Ishikawa (cell line): ENCODE measurements at regions not wholly inside any gene's neighbourhood (a gene's known extent, or its start where the extent isn't known, plus 50 kb on each side); places are given as distances from the start of the nearest gene placed in this dataset.

Experiments used
- CEBPB ChIP-seq: IDR thresholded peaks from 2 replicates; pipeline ENCODE4 v1.6.1; 2012
- CREB1 ChIP-seq: IDR thresholded peaks from 2 replicates; pipeline ENCODE4 v1.6.1; 2012; ENCODE audit warnings: low read depth
- EGR1 ChIP-seq: IDR thresholded peaks from 2 replicates; pipeline ENCODE4 v1.6.1; 2012
- EP300 ChIP-seq: IDR thresholded peaks from 2 replicates; pipeline ENCODE4 v1.6.1; 2012; ENCODE audit warnings: borderline replicate concordance
- FOXM1 ChIP-seq: IDR thresholded peaks from 2 replicates; pipeline ENCODE4 v1.6.1; 2012; ENCODE audit warnings: low read depth, borderline replicate concordance
- MAX ChIP-seq: IDR thresholded peaks from 2 replicates; pipeline ENCODE4 v1.6.1; 2012
- NFIC ChIP-seq: IDR thresholded peaks from 2 replicates; pipeline ENCODE4 v1.6.1; 2012
- RAD21 ChIP-seq: IDR thresholded peaks from 2 replicates; pipeline ENCODE4 v1.6.1; 2012; ENCODE audit warnings: low read depth
- TAF1 ChIP-seq: IDR thresholded peaks from 2 replicates; pipeline ENCODE4 v1.6.1; 2012; ENCODE audit warnings: low read depth, mild to moderate bottlenecking
- TCF12 ChIP-seq: IDR thresholded peaks from 2 replicates; pipeline ENCODE4 v1.6.1; 2012; ENCODE audit warnings: low read depth
- TEAD4 ChIP-seq: IDR thresholded peaks from 2 replicates; pipeline ENCODE4 v1.6.1; 2012
- YY1 ChIP-seq: IDR thresholded peaks from 2 replicates; pipeline ENCODE4 v1.6.1; 2012; ENCODE audit warnings: low read depth
- ZBTB7A ChIP-seq: IDR thresholded peaks from 2 replicates; pipeline ENCODE4 v1.6.1; 2012; ENCODE audit warnings: low read depth
- TF ChIP-seq, protein P1 (sequence below): IDR thresholded peaks from 2 replicates; pipeline ENCODE4 v1.6.1; 2012
- TF ChIP-seq, protein P2 (sequence below): IDR thresholded peaks from 2 replicates; pipeline ENCODE4 v1.6.1; 2012; ENCODE audit warnings: low read depth, mild to moderate bottlenecking

- TF ChIP-seq TCF12 (no peak), MAX (no peak), RAD21 (no peak), TEAD4 (no peak), CEBPB (no peak), FOXM1 (no peak), CREB1 (no peak), EP300 (no peak), EGR1 (no peak), NFIC (no peak), YY1 (no peak), TAF1 (no peak), ZBTB7A (no peak)
- TF ChIP-seq, protein P1, sequence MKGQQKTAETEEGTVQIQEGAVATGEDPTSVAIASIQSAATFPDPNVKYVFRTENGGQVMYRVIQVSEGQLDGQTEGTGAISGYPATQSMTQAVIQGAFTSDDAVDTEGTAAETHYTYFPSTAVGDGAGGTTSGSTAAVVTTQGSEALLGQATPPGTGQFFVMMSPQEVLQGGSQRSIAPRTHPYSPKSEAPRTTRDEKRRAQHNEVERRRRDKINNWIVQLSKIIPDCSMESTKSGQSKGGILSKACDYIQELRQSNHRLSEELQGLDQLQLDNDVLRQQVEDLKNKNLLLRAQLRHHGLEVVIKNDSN, result no peak
- TF ChIP-seq, protein P2, sequence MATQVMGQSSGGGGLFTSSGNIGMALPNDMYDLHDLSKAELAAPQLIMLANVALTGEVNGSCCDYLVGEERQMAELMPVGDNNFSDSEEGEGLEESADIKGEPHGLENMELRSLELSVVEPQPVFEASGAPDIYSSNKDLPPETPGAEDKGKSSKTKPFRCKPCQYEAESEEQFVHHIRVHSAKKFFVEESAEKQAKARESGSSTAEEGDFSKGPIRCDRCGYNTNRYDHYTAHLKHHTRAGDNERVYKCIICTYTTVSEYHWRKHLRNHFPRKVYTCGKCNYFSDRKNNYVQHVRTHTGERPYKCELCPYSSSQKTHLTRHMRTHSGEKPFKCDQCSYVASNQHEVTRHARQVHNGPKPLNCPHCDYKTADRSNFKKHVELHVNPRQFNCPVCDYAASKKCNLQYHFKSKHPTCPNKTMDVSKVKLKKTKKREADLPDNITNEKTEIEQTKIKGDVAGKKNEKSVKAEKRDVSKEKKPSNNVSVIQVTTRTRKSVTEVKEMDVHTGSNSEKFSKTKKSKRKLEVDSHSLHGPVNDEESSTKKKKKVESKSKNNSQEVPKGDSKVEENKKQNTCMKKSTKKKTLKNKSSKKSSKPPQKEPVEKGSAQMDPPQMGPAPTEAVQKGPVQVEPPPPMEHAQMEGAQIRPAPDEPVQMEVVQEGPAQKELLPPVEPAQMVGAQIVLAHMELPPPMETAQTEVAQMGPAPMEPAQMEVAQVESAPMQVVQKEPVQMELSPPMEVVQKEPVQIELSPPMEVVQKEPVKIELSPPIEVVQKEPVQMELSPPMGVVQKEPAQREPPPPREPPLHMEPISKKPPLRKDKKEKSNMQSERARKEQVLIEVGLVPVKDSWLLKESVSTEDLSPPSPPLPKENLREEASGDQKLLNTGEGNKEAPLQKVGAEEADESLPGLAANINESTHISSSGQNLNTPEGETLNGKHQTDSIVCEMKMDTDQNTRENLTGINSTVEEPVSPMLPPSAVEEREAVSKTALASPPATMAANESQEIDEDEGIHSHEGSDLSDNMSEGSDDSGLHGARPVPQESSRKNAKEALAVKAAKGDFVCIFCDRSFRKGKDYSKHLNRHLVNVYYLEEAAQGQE, result no peak
Measured at GRCh38 chr18:64233851-64234250, 85.0 kb upstream of the LINC00305 start.

DNA sequence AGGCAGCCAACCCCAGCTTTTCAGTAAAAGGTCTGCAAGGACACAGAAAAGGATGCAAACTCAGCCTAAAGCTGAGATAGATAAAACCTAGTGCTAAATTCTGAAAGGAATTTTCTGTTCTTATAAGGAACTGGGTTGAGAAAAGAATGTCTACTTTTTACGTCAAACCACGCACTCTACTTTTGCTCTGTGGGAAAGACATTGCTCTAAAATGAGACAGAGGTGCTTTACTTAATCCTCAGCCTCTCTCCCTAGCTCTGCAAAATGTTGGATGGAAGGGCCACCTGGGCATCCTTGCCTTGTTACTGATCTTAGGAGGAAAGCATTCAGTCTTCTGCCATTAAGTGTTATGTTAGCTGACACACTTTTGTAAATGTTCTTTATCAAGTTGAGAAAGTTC lies 72.1 kb upstream of the LINC00305 start:
- TF ChIP-seq MAX, result no peak
- TF ChIP-seq YY1, result no peak
- TF ChIP-seq RAD21, result no peak
- no peak for TF ChIP-seq TCF12
- no peak for TF ChIP-seq FOXM1
- no peak for TF ChIP-seq EP300
- no peak for TF ChIP-seq CEBPB
- TF ChIP-seq EGR1, result no peak
- TF ChIP-seq TEAD4, result no peak
- TF ChIP-seq NFIC, result no peak
- no peak for TF ChIP-seq ZBTB7A
- TF ChIP-seq CREB1, result no peak
- TF ChIP-seq, protein P1, result no peak
- TF ChIP-seq, protein P2, result no peak
- no peak for TF ChIP-seq TAF1

DNA sequence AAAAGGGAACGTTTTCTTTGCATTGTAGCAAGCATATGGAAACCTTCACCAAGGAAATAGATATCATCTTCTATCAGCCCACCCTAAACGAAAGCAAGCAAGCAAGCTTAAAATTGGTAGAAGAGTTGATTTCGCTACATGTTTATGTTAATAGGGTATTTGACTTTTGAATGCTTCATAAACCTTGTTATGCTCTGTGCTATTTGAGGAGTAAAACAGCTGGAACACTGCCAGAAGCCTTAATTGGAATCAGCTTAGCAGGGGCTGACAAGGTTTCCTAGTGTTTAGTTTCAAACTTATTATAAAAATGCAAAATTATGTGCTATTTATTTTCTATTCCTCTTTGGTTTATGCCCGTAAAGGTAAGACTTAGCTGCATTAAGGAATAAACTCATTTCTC lies 70.6 kb upstream of the LINC00305 start:
- no peak for TF ChIP-seq EGR1
- no peak for TF ChIP-seq RAD21
- TF ChIP-seq, protein P2, result no peak
- TF ChIP-seq ZBTB7A, result no peak
- TF ChIP-seq, protein P1, result no peak
- TF ChIP-seq TCF12, result no peak
- no peak for TF ChIP-seq FOXM1
- TF ChIP-seq NFIC, result no peak
- TF ChIP-seq TAF1, result no peak
- TF ChIP-seq TEAD4, result no peak
- TF ChIP-seq CREB1, result no peak
- TF ChIP-seq EP300, result no peak
- TF ChIP-seq YY1, result no peak
- no peak for TF ChIP-seq CEBPB

DNA sequence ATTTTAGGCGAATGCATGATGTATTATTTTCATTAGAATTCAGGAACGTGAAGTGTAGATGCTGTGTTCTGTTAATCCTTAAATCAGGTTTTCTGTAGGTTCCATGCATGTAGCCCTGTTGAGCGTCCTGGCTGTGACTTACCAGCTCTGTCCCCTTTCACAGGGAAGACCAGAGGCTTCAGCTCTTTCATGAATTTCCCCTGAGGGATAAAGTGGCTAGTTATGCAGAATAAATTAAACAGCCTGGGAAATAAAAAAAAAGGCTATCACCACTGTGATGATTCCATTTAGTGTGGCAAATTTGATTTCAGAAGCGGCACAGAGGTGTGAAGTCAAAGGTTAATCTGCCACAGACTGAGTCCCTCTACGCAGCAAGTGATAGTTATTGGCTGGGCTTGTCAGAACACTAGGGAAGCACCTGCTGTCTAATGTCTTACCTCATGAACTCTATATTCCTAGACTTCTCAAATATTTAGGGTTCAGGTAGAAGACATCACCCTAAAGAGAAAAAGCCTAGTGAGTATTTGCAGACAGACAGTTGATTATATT lies 61.6 kb upstream of the LINC00305 start:
- TF ChIP-seq TCF12, result no peak
- TF ChIP-seq, protein P2, result no peak
- TF ChIP-seq TAF1, result no peak
- TF ChIP-seq CEBPB, result no peak
- no peak for TF ChIP-seq TEAD4
- TF ChIP-seq EGR1, result no peak
- no peak for TF ChIP-seq CREB1
- TF ChIP-seq ZBTB7A, result no peak
- no peak for TF ChIP-seq YY1
- TF ChIP-seq FOXM1, result no peak
- no peak for TF ChIP-seq MAX
- TF ChIP-seq EP300, result no peak
- no peak for TF ChIP-seq RAD21
- TF ChIP-seq, protein P1, result no peak
- no peak for TF ChIP-seq NFIC
